ENCODE measurements at regions not wholly inside any gene's neighbourhood (a gene's known extent, or its start where the extent isn't known, plus 50 kb on each side); places are given as distances from the start of the nearest gene placed in this dataset.
A peak's percentile ranks its signal among the peaks of the same experiment; 100 is the strongest.

GRCh38 chr5:173823721-173824567 is 64.2 kb upstream of the CPEB4 start (continued):
- TF ChIP-seq HOMEZ (CRISPR knock-in tag; IDR thresholded peaks at IDR 0.05; ENCODE audit: low read depth) (peak; percentile 87), TEAD3 (CRISPR knock-in tag; optimal IDR thresholded peaks at IDR 0.05; ENCODE audit: borderline replicate concordance) (peak; percentile 100), NCOA2 (CRISPR knock-in tag; IDR thresholded peaks at IDR 0.05) (peak; percentile 97), JUN (CRISPR knock-in tag; IDR thresholded peaks at IDR 0.05) (peak; percentile 76), ZNF816 (CRISPR knock-in tag; IDR thresholded peaks at IDR 0.05; ENCODE audit: borderline replicate concordance) (peak; percentile 95), SALL1 (CRISPR knock-in tag; IDR thresholded peaks at IDR 0.05) (peak; percentile 99), ZNF790 (CRISPR knock-in tag; IDR thresholded peaks at IDR 0.05; ENCODE audit: borderline replicate concordance) (peak; percentile 92; the same call in 1 of the 2 replicates), ZFP91 (CRISPR knock-in tag; IDR thresholded peaks at IDR 0.05; ENCODE audit: borderline replicate concordance) (peak; percentile 66; the same call in 1 of the 2 replicates), ISL2 (CRISPR knock-in tag; IDR thresholded peaks at IDR 0.05) (peak; percentile 92), FOXP4 (CRISPR knock-in tag; IDR thresholded peaks at IDR 0.05) (peak; percentile 100), KLF16 (CRISPR knock-in tag; IDR thresholded peaks at IDR 0.05) (peak in 1 of 2 experiments; percentile 81; a peak in 2 of 4 replicates), ZNF235 (CRISPR knock-in tag; IDR thresholded peaks at IDR 0.05; ENCODE audit: borderline replicate concordance) (0 out of 2 replicates have a peak, but pooled peaks have one; percentile 46), ZNF101 (CRISPR knock-in tag; IDR thresholded peaks at IDR 0.05; ENCODE audit: borderline replicate concordance, low read depth) (no peak), SOX13 (IDR thresholded peaks at IDR 0.05) (peak; percentile 77; the same call in 1 of the 2 replicates), SOX13 (CRISPR knock-in tag; conservative IDR thresholded peaks at IDR 0.05 in 1 of 2, IDR thresholded peaks at IDR 0.05 in 1 of 2) (peak in 1 of 2 experiments; percentile 90; a peak in 2 of 4 replicates), DNMT3B (CRISPR knock-in tag; conservative IDR thresholded peaks at IDR 0.05) (no peak; the same call in 1 of the 2 replicates), SNAI1 (CRISPR knock-in tag; IDR thresholded peaks at IDR 0.05; ENCODE audit: borderline replicate concordance) (0 out of 2 replicates have a peak, but pooled peaks have one; percentile 75), ZMYM4 (CRISPR knock-in tag; IDR thresholded peaks at IDR 0.05) (peak; percentile 86), NCOR1 (IDR thresholded peaks at IDR 0.05; ENCODE audit: borderline replicate concordance, low read length) (peak; percentile 94), KDM2A (CRISPR knock-in tag; IDR thresholded peaks at IDR 0.05; ENCODE audit: borderline replicate concordance, low read depth) (peak; percentile 48; the same call in 1 of the 2 replicates), KLF11 (CRISPR knock-in tag; IDR thresholded peaks at IDR 0.05) (peak; percentile 86; the same call in 1 of the 2 replicates), PAX8 (CRISPR knock-in tag; IDR thresholded peaks at IDR 0.05; ENCODE audit: borderline replicate concordance) (no peak), ZNF136 (CRISPR knock-in tag; IDR thresholded peaks at IDR 0.05; ENCODE audit: low read depth) (0 out of 2 replicates have a peak, but pooled peaks have one; percentile 27), MTF2 (CRISPR knock-in tag; IDR thresholded peaks at IDR 0.05; ENCODE audit: borderline replicate concordance) (no peak), ZNF546 (CRISPR knock-in tag; conservative IDR thresholded peaks at IDR 0.05) (no peak)

Measured in HepG2 (cell line).